Forelimb muscle (tissue), 1 donor: ENCODE measurements at regions not wholly inside any gene's neighbourhood (a gene's known extent, or its start where the extent isn't known, plus 50 kb on each side); places are given as distances from the start of the nearest gene placed in this dataset.

Experiments used
- DNase-seq: peaks from one replicate; pipeline ENCODE4 v3.0.0-alpha.2; 2013; ENCODE audit warnings: low read depth

DNA sequence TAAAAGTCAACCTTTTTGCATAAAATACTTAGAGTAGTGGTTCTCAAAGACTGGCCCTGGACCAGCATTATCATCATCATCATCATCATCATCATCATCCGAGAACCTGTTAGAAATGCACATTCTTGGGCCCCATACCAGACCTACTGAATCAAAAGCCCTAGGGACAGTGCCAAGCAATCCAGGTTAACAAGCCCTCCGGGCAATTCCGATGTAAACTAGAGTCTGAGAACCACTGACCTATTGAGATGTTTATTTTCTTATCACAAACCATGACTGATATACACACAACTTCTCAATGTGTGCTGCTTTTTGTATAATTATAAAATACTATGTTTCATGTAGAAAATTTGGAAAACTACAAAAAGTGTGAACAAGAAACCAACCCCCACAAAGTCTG lies 133.4 kb upstream of the GATB start:
- DNase-seq: no peak

DNA sequence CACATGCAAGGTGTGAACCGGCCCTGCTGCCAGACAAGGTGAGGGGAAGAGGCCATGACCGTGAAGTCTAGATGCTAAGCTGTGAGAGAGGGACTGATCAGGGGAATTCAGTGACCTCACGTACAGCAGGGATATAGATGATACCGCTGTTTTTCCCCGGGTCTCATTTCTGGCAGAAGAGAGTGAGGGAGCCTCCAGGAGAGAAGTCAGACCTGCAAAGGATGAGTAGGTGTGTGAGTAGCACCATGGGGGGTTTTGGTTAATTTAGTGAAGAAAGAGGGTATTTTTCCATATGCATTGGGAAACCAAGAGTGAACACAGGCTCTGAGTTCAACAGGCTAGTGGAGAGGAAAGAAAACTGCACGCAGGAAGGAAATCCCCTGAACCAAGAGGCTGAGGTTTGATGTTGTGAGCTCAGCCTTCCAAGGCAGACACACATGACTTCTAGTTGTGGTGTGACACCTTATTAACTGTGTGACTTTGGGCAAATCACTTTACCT lies 127.6 kb upstream of the GATB start:
- DNase-seq: no peak

DNA sequence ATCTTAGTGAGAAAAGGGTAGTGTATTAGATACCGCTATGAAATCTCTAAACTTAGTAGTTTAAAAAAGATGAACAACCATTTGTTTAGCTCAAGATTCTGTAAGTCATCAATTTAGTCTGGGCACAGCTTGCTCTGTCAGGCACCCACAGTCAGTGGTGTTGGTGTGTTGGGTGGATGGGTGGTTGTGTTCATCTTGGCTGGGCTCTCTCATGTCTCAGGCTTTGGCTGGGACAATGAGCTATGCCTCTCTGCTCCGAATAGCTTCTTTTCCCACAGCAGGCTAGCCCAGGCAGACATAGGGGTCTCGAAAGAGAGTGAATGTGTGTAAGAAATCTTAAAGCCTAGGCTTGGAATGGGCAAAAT lies 127.0 kb upstream of the GATB start:
- no peak for DNase-seq

DNA sequence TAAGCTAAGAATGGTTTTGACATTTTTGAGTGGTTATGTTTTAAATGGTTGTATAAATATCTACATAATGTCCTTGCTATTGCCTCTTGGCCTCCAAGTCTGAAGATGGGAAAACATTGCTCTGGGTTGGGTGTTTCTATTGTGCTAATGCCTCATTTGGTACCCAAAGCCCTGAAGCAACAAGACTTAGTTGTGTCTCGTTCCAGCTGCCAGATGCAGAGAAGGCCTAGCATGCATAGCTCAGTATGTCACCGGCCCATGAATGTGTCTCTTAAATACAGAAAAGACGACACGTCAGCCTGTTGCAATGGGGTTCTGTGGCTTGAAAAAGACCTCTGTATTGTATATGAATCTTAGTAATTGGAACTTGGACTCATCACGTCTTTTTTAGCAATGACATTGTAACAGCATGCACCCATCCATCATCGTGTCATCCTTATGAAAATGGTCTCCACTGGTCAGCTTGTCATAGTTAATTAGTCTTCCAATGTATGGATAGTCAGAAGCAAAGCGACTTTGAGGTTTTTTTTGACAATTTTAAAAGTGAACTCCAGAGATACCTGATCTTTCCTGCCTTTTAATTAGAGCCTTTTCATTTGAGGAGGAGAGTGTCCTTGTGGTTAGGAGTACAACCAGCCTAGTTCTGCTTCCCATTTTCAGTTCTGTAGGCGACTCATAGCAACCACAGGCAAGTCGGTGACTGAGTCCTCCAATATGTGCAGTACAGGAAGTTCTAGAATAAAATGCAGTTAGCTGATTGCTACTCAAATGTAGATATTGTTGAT lies 126.4 kb upstream of the GATB start:
- DNase-seq: no peak

DNA sequence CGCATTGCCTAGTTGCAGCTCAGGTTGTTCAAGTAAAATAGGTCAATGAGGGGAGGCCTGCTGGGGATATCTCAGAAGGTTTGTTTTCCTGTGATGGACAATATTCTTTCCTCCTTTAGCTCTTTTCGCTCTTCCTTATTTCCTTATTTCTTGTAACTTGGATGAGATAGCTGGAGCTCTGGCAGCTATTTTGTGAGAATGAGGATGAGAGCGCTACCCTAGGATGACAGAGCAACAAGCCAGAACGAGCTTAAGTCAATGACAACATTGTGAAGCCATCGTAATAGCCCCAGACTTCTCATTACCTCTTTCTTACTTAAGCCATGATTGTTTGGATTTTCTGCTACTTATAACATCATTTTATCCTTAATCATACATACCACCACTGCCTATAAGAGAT lies 124.3 kb upstream of the GATB start:
- DNase-seq: no peak

DNA sequence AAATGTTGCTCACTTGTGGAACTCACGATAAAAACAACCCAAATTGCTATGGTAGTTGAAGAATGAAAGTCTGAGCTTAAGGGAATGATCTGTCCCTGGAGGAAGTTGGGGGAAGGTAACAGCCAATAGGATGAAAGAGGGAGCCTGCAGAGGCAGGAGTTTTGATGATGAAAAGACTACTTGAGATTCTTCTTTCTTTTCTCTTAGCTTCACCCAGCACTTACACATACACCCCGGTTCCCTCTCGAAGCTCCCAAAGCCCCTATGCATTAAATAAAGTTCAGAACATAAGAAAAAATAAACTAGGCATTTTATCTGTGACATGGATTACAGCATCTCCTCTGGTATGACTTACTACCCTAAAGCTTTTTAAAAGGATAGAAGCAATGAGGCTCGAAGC lies 122.9 kb upstream of the GATB start:
- DNase-seq: no peak

DNA sequence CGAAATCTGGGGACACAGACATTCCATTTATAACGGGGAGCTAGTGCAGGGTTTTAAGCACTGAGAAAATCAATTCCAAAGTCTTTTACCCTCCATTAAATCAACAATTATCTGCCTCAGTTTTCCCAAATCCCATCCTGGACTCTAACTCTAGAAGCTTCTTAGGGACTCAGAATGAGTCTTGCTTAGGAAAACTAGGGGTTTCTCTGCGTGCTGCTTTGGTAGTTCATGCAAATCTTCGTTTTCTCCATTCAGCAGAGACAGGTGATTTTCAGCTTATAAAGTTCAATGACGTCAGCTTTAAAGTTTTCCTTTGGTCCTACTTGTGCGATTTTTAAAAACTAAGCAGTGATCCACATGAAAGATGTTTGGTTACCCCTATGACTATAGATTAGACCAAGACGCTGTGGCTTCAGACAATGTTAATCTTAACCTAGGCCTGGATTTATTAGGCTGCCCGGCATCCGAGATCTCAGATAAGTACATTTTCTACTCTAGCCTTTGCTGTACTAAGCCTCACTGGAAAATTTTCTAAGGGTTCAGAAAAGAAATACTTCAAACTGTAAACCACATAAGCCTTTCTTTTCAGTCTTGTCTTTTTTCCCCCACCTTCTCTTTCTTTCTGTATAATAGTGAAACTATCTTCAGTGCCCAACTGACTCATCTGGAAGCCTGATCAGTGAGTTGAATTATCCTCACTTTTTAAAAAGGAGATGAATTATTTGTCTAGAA lies 121.4 kb upstream of the GATB start:
- no peak for DNase-seq

DNA sequence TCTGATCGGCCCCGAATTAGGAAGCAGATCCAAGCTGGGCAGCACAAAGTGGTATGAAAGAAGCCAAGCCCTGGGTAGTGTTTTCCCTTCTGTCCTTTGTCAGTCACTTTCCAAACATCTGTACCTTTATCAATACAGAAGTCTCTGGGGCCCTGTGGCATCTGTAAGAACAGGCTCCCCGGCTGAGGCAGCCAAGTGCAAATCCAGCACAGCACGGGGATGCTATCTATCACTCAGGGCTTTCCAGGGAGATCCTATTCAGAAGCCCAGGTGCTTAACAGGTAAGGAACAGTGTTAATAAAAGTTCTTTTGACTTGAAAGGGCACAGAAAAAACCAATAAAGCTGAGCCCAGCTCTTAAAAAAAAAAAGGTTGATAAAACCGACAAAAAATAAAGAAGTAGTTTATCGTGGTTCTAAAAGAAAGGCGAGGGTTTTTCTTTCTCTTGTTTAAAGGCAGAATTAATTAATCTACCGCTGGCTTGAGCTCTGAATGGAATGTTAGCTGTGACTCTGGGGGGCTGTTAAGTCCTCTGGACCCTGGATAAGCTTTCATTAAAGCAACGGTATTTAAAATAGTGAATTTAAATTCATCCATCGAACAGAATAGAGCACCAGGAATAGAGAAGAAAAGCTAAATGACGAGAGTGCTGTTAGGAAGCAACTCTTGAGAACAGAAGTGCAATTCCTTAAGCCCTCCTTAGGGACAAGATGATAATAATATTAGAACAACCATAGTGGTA lies 119.1 kb upstream of the GATB start:
- DNase-seq: no peak

DNA sequence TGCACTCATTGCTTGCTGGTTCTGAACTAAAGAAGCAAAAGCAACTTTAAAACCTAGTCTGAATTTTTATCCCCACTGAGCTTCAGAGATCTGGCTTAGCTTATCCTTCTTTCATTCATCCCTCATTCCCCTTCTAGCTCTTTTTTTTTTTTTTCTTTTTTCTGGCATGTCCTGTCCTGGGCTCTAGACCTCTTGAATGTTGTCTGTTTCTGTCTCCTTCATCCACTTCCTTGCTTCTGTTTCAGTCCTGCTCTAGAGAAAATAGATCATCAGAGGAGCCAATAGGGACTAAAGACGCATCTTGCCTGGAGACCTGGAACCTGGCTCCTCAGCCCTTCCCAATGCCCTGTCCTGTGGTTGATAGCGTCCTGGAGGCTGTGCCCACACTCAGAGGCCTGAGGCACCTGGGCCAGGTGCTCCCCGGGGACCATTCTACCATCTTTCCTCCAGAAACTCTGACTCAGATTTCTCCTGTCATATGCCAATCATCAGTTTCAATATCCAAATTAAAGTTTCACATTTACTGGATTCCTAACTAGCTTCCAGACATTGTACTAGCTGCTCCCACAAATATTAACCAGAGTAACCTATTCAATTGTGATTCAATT lies 115.7 kb upstream of the GATB start:
- no peak for DNase-seq

DNA sequence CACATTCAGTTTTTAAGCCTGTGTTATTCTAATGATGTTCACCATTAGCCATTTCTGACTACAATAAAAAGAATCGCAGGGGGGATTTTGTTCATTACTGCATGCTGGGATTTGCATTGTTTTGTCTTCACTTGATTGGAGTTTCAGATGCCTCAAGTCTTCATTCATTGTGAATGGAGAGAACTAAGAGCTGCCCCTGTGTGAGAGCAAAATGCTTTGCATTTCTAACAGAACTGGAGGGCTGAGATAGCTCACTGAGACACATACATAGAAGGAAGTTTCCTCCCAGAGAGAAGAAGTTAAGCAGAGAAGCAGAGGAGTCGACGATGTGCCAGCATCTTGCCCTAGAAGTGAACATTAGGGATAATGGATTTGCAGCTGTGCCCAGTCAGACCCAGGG lies 113.5 kb upstream of the GATB start:
- DNase-seq: no peak

DNA sequence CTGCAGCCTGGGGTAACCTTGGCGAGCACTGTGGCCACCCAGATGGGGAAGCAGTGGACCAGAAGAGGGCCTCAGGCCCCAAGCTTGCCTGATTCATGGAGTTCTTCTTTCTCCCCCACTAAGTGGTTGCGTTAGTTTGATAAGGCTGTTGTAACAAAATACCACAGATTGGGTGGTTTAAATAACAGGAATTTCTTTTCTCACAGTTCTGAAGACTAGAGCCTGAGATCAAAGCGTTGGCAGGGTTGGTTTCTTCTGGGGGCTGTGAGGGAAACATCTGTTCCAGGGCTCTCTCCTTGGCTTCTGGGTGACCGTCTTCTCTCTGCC lies 105.7 kb upstream of the GATB start:
- no peak for DNase-seq

DNA sequence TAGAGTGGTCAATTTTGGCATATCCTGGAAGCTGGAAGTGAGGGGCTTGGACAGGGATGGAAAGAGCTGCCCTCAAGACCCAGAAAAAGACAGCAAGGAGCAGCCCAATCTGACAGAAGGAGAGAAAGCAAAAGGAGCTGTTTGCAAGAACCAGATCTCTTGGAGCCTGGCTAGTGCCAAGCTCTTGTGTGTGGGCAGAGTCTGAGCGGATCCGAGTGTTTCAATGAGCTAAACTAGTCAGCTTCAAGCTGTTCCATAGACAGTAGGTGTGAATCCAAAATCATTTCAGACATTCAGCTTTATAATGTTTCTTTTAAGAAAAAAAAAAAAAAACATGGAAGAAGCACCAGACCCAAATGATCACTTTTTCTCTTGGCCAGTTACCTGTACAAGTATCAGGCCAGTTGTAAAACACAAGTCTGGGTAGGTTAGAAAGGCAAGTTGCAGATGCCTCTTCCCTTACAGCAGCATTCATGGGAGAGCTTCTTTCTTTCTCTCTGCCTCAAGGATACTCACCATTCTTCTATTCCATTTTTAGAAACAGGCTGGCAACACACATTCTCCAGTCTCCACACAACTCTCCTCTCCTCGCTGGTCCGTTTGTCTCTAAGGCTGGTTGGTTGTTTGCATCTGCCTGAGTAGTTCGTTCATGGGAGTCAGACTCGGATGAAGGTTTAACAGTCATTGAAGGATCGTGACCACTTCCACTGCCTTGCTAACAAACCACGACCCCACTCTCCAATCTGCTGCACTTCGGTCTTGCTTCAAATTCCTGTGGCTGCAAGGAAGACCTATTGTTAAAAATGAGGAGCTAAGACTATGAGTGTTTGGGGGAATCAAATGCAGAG lies 105.2 kb upstream of the GATB start:
- no peak for DNase-seq

DNA sequence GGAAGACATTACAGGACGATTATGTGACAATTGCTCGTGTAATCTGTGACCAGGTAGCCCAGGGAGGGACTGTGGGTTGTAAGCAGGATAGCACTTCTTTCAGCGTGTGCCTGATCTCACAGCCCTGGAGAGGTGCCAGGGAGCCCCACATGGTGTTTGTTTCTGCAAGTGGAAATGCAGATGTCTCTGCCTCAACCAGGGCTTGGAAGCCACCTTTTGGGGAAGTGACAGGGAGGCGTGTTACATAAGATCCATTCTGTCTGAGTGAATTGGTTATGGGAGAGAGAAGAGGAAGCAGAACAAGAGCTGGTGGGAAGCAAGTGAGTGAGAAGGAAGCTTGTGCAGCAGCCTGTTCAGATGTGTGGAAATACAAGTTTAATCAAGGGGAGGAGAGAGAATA lies 104.5 kb upstream of the GATB start:
- DNase-seq: peak; percentile 22

DNA sequence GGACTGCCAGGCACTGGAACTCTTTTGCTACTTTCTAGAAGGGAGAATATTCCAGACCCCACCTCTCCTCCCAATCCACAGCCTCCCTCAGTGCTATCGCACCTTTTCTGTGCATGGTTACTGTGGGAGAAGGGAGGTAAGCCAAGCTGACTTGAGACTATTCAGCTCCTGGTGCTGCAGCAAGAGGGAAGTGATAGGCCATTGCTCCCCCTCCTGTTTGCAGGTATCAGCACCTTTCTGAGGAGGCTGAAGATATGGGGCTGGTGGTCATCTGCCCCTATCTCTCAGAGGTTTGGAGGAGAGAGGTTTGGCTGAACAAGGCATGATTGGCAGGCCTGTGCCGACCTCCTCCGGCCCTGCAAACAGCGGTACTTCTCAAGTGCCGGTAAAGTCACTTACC lies 103.3 kb upstream of the GATB start:
- no peak for DNase-seq

DNA sequence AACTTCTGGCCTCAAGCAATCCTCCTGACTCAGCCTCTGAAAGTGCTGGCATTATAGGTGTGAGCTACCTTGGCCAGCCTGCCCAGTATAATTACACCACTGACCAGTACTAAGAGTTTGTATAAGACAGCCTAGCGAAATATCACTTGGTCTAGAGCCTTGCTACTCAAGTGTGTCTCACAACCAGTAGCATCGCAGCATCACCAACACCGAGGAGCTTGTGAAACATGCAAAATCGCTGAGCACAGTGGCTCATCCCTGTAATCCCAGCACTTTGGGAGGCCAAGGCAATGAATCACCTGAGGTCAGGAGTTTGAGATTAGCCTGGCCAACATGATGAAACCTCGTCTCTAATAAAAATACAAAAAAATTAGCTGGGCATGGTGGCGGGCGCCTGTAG lies 102.0 kb upstream of the GATB start:
- DNase-seq: no peak

DNA sequence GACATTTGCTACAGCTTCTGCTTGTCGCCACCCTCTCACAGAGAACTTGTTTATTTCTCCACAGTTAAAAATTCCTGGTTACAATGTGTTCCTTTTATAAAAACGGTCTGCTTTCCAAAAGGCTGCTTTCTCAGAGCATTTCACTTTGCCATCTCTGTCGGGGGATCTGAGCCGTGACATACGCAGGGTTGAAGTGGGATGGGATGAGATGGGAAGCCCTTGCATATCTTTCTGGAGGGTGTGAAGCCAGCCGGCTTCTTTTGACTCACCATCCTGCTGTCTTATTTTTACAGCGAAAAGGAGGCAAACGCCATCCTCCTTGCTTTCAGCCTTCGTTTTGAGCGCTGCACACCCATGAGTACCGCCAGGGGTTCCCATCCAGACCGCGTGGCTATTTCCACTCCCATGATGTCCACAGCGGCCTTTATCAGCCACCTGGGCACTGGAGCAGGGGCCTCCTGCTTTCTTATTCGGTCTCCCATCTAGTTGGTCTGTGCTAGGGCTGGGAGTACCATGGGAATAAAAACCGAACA lies 99.8 kb upstream of the GATB start:
- DNase-seq: no peak

DNA sequence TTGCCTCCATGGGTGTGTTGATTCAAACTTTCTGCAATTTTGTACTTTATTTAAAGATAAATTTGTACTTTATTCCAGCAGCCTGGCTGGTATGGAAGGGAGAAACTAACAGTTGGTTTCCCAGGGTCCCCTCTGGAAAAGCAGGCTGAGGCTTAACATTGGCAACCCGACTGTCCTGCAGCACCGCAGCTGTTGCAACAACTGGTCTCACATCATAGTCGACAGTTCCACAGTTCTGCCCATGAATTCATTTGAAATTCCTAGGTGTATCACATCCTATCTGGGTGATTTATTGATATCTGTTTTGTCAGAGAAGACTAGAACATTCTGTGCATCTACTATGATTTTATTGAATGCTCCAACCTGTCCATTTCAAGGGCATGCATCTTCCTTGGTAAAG lies 98.8 kb upstream of the GATB start:
- no peak for DNase-seq

DNA sequence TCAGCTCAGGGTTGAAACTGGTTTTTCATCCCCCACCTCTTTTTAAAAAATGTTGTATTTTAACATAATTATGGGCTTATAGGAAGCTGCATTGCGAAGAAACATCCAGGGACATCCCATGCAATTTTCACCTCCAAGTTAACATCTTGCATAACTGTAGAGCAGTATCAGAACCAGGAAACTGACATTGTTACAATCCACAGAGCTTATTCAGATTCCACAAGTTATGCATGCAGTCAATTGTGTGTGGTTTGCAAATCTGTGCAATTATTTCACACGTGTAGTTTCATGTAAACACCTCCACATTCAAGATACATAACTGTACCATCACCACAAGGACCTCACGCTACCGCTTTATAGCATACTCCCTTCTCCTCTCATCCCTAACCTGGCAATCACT lies 97.5 kb upstream of the GATB start:
- DNase-seq: no peak

DNA sequence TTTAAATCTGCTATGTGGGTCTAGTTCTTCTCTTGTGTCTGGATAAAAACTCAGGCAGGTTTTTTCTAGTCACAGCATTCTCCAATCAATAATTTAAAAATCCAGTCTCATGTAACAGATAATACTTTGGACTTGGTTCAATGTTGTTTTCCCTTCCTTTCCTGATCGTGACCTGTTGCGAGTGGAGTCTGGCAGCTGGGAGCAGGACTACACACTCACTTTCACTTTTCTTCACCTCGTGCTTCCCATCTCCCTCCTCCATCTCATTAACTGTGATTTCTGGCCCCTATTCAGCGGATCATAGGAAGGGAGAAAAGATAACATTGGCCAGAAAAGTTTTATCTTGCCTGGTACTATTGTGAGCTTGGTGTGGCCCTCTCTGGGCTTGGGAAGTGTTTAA lies 96.6 kb upstream of the GATB start:
- no peak for DNase-seq

DNA sequence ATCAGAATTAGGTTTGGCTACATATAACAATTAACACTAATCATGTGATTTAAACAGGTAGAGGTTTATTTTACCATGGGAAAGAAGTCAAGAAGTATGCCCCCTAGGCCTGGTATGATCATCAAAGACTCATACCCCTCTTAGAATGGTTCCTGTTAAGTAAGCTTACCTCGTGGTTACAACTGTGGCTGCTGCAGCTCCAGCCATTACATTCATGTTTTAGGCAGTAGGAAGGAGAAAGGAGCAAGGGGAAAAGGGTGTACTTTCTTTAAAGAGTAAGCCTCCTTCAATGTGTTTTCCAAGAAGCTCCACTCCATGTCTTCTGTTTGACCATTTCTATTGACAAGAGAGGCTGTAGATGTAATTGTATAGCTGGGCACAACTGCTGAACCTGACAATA lies 94.9 kb upstream of the GATB start:
- DNase-seq: no peak

DNA sequence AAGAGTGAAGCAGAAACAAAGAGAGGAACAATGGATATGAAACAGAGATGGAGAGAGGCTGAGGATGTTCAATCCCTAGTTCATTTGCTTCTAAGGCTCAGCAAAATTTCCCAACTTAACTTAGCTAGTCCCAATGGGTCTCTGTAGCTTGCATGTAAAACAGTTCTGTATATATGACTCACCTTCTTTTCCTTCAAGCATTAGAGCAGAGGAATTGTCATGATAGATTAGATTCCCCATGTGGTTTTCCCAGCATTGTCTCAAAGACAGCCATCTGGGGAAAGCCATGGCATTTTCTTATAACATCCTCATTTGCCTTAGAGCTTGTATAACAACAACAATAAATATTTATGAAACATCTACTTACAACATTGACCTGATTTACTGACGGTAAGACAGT lies 93.9 kb upstream of the GATB start:
- no peak for DNase-seq
